GM19043 (cell line): ENCODE measurements at regions not wholly inside any gene's neighbourhood (a gene's known extent, or its start where the extent isn't known, plus 50 kb on each side); places are given as distances from the start of the nearest gene placed in this dataset.

ENCODE experiments used
- ATAC-seq: cut with Tn5 transposase; IDR thresholded peaks from one replicate; pipeline ENCODE4 v1.9.1; 2021; ENCODE audit warnings: low read depth; ENCODE audit not compliant: unreplicated experiment

DNA sequence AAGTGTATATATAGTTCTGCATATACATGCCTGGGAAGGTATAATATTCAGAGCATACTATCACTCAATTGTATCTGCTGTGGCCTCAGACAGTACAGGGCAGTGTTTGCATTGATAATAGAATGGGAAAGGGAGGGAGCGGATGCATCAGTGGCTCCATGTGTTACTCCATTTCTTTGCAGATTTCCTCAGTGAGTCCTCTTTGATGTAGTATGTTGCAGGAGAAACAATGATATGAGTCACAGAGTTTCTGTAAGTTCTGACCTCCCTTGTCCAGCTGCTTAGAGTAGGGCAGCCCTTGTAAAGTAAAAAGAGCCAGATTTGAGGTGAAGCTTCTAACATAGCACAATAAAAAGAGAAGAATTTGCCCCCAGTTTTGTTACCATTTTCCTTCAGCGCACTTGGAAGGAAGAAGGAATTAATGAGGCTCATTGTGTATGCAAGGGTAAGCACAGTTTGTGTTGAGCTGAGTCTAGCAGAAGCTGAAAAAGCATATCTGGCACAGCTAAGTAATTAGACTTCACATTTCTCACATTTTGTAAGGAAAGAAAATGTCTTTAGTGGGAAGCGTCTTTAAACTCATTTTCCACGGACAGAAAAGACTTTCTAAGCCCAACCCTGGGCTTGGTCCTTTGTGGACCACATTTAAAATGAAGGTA, 555.8 kb upstream of the IL12A start:
- no peak for ATAC-seq

DNA sequence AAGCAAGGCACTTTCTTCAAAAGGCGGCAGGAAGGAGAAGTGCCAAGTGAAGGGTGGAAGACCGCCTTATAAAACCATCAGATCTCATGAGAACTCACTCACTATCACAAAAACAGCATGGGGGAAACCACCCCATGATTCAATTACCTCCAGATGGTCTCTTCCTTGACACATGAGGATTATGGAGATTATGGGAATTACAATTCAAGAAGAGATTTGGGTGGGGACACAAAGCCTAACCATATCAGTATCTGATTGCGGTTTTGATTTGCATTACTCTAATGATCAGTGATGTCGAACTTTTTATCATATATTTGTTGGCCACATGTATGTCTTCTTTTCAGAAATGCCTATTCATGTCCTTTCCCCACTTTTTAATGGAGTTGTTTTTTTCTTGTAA, 549.3 kb upstream of the IL12A start:
- ATAC-seq = no peak

DNA sequence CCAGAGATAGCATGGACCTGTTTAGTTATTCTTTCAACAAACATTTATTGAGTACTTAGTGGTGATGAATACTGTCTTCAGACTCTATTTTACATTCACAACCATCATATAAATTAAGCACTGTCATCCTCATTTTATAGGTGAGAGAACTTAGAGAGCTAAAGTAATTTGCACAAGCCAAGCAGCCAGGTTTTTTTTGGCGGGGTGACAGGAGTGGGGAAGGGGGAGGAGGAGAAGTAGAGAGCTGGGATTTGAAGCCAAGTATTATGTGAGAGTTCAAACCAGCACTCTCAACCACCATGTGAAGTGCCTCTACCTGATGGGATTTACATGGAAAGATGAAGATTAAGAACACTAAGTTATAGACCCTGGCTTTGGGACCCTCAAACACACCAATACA, 547.4 kb upstream of the IL12A start:
- no peak for ATAC-seq

DNA sequence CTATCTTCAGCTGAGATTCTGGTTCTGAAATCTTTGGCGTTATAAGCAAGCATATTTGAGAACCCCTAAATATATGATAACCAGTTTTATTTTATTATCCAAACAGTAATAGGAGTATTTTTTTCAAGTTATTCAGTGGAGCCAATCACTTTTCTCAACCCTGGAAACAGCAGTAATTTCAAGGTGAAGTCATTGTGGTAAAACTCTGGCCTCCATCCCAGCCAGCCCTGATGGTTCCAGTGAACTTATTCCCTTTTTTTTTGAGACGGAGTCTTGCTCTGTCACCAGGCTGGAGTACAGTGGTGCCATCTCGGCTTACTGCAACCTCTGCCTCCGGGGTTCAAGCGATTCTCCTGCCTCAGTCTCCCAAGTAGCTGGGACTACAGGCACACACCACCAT, 545.4 kb upstream of the IL12A start:
- no peak for ATAC-seq

DNA sequence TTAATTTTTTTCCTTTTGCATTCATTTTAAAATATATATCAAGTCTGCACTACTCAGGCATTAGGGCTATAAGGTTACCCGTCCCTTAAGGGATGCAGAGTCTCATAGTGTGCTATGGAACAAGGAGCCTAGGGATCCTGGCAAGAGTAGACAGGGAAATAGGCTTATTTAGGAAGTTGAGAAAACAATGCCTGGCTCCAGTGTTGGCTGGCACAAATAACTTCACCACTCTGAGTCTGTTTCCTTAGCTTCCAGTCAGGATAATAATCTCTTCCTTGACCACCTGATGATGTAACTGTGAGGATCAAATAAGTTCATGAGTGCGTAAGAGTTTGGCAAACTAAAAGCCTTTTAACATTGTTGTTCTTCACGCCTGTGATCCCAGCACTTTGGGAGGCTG, 540.8 kb upstream of the IL12A start:
- no peak for ATAC-seq

DNA sequence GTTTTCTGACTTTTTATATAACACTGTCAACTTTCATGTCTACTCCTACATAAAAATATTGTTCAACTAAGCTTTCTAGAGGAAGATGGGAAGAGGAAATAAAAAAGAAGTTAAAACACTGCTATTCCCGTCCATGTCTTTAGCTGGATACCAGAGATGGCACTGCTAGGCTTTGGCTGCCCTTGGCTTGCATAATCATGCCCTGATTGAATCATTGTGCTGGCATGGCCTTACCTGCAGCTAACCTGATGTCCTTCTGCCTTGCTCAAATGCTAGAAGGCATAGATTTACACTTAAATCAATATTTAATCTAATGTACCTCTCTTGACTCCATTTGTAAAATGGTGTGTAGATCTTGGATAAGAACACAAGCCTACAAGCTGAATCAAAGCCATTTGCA, 539.7 kb upstream of the IL12A start:
- no peak for ATAC-seq

DNA sequence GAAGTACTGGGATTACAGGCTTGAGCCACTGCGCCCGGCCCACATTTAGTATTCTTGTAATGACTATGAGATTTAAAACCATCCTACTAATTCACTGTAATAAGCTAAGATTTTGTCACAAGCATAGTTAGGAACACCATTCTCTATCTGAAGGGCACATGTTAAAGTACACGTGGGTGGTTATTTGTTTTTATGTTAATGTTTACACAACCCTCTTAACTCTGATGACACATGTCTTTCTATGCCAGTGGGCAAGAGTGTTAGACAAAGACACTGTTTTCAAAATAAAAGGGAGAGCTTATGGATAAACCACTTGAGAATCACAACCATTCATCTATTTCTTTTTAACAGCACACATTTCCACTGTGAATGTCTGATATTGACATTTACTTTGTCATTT, 537.6 kb upstream of the IL12A start:
- no peak for ATAC-seq

DNA sequence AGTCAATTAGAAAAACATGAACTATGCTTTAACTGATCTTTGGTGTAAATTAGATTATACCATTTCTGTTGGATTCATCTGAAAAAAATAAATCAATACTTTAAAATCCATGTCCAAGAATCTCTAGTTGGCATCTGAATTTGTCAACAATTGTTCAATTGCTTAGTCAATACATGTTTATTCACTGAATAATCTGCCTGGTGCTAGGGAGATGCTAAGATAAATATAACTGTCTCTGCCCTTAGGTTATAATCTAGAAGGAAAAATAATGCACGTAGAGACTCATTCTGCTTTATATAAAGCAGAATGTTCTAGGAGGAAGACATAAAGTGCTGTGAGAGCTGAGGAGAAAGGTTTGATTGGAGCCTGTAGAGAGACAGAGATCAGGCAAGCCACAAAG, 537.2 kb upstream of the IL12A start:
- no peak for ATAC-seq

DNA sequence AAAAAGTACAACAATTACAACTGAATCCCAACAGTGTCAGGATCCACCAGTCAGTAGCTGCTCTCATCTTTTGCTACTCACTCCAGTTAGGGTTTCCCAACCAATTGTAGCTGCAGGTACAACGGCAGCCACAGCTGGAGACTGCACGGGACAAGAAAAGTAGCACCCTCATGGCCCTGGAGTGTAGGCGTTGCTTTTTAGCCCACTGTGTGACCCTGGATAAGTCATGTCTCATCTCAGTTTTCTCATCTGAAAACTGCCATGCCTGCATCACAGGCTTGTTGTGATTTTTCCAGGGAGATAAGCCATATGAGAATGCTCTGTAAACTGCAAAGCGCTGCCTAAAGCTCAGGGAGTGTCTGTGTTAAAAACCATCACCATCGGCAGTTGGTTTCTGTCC, 535.6 kb upstream of the IL12A start:
- no peak for ATAC-seq

DNA sequence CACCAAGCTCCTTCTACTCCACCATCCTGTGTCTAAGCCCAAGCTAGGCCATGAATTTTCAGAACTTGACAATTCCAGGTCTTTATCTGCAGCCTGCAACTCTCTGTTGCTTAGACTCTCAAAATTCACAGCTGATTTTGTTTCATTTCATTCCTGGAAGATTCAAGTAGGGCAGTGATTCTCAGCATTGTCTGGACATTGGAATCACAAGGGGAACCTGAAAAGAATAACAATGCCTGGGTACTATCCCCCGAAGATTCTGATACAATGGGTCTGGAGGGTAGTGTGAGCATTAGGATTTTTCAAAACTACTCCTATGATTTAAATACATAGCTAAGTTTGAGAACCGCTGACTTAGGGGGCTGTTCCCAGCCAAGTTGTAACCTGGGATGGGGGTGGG, 534.7 kb upstream of the IL12A start:
- no peak for ATAC-seq

DNA sequence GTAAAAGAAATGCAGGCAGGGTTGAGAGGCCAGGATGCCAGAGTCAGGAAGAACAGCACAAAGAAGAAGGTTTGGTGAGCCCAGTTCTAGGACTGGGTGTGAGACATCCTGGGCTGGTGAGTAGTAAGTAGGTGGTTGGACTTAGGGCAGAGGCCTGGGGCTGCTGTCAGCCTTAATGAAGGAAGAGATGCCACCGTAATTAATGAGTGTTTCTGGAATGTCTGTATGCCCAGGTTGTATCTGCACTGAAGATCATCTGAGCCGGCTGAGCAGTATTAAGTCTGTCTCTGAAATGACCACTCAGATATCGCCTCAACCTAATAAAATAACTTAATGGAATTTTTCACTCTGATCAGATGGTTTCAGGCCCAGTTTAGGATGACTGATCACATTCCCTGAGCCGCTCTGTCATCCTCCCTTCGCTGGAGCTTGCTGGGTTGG, 532.9 kb upstream of the IL12A start:
- no peak for ATAC-seq

DNA sequence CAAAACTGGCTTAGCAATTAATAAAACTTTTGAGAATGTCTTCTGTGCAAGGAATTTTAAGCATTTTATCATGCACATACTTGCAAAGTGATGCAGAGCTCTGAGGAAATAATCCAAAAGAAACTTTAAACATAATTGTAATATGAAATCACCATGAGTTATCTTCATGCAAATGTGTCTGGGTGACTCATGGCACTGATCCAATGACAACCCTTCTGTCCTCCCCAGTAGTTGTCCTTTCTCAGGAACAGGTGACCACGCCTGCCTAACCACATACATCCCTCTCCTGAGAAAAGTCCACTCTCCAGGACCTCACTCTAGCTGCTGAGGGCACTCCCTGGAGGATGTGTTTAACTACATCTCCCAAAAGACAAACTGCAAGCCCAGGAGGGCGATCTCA, 530.6 kb upstream of the IL12A start:
- ATAC-seq = no peak

DNA sequence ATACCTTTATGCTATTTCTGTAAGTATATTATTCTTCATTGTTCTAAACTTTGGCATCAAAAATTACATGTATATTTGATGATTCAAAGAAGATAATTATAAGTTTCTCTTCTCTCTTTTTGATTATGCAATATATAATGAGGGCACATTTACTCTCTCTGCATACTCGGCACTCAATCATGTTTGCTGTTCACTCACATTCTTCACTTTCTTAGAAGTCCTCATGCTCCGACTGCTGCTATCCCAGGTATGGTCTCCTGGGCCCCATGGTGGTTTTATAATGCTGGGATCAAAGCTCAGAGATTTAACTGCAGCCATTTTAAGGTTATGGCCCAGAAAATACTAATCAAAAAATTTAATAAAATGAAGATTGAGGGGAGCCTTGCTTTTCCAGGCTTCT, 529.7 kb upstream of the IL12A start:
- ATAC-seq = no peak

DNA sequence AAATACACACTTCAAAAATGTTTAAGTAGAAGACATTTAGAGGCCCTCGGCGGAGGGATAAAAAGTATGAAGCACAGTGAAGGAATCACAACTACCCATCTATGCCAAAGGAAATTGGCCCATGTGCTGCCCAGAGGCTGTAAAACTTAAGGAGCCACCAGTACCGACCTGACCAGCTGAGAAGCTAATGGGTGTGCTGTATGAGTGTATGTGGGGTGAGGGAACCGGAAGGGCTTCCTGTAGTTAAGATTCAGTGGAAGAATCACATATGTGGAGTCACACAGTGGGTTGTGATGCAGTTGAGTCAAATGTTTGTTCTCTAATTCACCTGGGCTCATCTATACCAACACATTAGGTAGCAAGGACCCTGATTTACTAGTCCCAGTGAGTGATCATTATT, 516.0 kb upstream of the IL12A start:
- ATAC-seq = no peak

DNA sequence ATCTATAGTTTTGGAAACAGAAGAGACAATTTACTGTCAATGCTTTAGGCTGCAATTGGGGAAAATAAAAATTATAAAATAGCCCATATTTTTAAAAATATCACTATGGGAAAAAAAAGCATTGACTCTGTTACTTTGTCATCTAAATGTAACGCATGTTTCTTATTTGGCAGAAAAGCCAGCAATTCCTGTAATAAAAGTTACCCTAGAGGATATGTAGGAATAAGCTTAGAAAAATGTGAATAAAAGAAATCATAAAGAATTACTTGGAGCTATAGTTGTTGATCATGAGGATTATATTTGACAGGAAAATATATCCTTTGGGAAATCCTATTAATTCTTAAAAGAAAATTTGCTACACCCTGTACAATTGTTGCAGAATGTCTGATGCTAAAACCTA, 515.4 kb upstream of the IL12A start:
- ATAC-seq = no peak

DNA sequence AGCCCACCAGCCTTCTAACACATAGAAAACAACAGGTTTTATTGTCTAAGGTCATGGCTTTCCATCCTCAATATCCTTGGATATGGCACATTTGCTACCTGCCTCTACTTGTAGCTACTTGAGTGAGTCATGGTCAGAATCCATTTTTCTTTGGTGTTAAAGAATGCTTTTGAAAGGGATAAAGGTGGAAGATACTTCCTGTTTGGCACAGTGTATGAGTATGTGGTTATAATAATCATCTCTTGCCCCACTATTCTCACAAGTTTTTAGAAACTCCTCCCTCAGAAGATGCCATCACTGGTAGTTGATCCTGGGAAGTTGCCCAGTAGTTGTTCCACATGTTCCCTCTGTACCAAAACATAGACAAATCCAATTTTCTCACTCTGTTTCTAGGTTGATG, 508.6 kb upstream of the IL12A start:
- ATAC-seq = no peak

DNA sequence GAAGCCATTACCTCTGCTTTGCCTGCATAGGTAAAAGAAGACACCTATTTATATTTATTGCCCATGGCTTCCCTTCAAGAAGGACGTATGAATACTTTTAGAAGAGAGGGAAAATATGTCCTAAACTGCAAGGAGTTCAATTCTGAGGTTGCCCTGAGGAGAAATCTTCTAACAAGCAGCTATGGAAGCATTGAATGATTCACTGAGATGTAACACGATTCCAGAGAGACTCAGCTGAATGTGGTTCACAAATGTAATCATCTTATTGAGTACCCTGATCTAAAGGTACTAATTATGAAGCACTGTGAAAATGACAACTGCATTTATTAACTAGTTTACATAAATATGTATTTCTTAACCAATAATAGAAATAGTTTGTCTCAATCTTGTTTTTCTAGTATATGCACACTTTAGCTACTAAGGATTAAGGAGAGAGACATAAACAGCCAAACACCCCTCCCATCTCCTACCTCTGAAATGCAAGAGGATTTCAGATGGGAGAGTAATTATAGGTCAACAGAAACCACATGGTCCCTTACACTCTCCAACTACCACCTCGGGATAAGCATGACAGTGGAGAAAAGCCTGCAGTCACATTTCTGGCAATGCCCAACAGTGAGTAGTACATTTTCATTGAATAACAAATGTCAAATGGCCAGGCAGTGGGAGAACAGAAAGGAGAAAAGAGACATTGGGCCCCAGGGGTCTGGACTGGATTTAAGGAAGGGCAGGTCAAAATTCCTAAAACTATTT, 506.2 kb upstream of the IL12A start:
- ATAC-seq = no peak

DNA sequence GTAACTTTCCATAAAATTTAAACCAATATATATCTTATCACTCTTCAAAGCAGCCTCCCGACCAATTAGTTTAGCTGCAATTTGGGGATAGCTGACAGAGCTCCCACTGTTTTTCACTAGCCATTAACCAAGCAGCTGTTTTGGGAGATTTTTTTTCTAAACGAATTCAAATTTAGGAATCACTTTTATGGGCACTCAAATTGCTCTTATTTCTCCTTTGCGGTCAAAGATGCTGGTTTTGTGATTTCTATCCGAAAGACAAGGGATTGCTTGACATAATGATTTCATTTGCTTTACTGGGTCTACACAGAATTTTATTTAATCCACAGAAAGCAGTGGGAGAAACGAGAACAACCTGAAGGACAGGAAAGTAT, 505.7 kb upstream of the IL12A start:
- ATAC-seq = no peak

DNA sequence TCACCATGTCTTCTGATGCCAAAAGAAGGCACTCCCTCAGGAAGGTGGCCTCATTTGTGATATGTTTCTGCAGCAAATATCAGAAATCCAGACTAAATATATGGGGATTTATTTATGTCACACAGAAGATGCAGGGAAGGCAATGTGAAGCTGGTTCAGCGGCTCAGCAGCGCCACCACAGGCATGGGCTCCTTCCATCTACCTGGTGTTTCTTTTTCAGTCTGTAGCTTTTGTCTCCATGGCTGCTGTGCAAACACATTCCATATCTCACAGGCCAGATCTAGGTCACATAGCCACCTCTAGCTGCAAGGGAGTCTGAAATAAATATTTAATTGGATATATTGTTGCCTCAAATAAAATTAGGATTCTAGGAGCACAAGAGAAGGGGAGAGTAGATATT, 502.1 kb upstream of the IL12A start:
- ATAC-seq = no peak

DNA sequence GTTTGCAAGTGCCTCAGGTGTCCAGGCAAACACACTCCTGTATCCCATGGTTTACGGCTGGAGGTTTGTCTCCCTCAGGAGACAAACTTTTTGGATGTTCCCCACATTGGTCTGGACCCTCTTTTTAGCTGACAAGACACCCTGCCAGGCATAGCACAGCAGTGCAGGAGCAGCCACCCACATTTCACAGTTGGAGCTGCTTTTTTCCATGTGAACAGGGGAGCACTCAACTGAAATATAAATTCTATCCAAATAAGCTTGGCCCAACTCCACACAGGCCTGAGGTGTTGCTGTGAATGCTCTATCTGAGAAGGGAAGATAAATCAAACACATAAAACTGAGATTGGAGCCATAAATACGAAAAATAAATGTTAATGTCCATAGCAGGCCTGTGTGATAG, 501.3 kb upstream of the IL12A start:
- no peak for ATAC-seq

DNA sequence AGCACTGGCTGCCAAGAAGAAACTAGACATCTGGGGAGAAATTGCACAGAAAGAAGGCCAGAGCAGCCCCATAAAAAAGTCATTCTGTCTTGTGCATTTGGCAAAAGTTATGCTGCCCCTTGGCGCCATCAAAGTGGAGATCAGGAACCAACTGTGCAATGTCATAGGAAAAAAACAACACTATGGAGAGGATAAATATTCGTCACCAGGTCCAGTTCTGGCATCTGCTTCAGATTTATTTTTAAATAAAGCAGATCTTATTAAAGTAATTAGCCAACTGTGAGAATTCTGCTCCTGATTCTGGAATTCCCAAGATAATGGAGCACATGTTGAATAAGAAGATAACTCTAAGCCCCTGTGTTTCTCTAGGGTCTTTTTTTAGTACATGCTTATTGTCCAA, 500.0 kb upstream of the IL12A start:
- ATAC-seq = no peak

DNA sequence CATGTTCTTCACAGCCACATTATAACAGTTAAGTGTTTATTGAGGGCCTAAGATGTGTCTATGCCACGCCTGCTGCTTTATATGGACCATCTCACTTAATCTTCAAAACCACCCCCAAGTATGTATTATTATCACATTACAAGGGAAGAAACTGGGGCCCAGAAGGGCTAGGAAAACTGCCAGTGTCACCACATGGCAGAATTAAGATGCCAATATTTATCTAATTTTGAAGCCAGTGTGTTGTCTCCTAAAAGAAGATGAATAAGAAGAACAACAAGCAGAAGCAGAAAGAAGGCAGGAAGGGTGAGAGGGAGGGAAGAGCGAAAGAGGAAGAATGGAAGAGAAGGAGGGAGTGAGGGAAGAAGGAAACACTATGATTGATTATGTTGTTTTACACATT, 491.3 kb upstream of the IL12A start:
- no peak for ATAC-seq
